HCT116 (cell line): ENCODE measurements at regions not wholly inside any gene's neighbourhood (a gene's known extent, or its start where the extent isn't known, plus 50 kb on each side); places are given as distances from the start of the nearest gene placed in this dataset.

Source experiments
- ATAC-seq: fragments of 200-7000 bp; cut with Tn5 transposase; 2 replicates; pipeline ENCODE4 v1.9.1; 2020; ENCODE audit warnings: mild to moderate bottlenecking, moderate library complexity
- BruUV-seq: library from RNA; stranded (reverse); fragments of 400-500 nt; replicated peaks from 2 replicates; lab custom pipeline; 2021; lab: Mats Ljungman, UMichigan
- CTCF ChIA-PET: fragments of 300-600 bp; sonication (Branson Sonifier 250); formaldehyde crosslinking; loops from one replicate; lab custom pipeline; 2021; ENCODE audit warnings: antibody characterized with exemption; lab: Charles Lee
- POLR2A ChIA-PET: fragments of 300-600, 350-600 bp; sonication (Branson Sonifier 250); formaldehyde crosslinking; loops from one replicate; lab custom pipeline; 2021; ENCODE audit warnings: antibody characterized with exemption; lab: Charles Lee
- RAD21 ChIA-PET, 2 experiments: fragments of 300-600 bp; sonication (Branson Sonifier 250); formaldehyde crosslinking; loops; one replicate each; lab custom pipeline; 2023; ENCODE audit warnings: low total read pairs in 2 of 2; ENCODE audit not compliant: uncharacterized antibody in 2 of 2, unreplicated experiment in 2 of 2, low non-redundant PET in 1 of 2; lab: Charles Lee
- DNase-seq: peaks from one replicate; pipeline ENCODE4 v3.0.0-alpha.2; 2010; ENCODE audit warnings: low read depth, low spot score
- H2AFZ ChIP-seq: fragments of 200-600 bp; shearing (Covaris generic), sonication (generic); 2 replicates; pipeline ENCODE4 v1.6.1; 2017; ENCODE audit warnings: low read depth, mixed run types, mixed read lengths, antibody characterized with exemption, low read length; ENCODE audit not compliant: poor library complexity, severe bottlenecking
- H3K27ac ChIP-seq: 2 replicates; pipeline ENCODE4 v1.5.1; 2012; ENCODE audit warnings: low read depth, low read length
- H3K27me3 ChIP-seq: fragments of 200-600 bp; sonication (generic); 2 replicates; pipeline ENCODE4 v1.6.1; 2016; ENCODE audit warnings: mixed run types, low read length, mixed read lengths; ENCODE audit not compliant: insufficient read depth
- H3K36me3 ChIP-seq, 2 experiments: fragments of 200-500 bp in 1 of 2; fragments of 200-600 bp in 1 of 2; sonication (Bioruptor generic) in 1 of 2; sonication (generic) in 1 of 2; 2 replicates each; pipeline versions ENCODE4 v1.5.1 to v1.6.1; 2014 to 2016; ENCODE audit warnings: low read length in 2 of 2, inconsistent platforms in 1 of 2, mixed read lengths in 1 of 2, mixed run types in 1 of 2; ENCODE audit not compliant: insufficient read depth in 2 of 2, control insufficient read depth in 1 of 2
- H3K4me1 ChIP-seq, 2 experiments: fragments of 200-600 bp in 1 of 2; sonication (generic) in 1 of 2; 2 replicates each; pipeline versions ENCODE4 v1.5.1 to v1.6.1; 2012 to 2017; ENCODE audit warnings: low read length in 2 of 2, inconsistent platforms in 1 of 2, mild to moderate bottlenecking in 1 of 2, mixed read lengths in 1 of 2, mixed run types in 1 of 2, moderate library complexity in 1 of 2; ENCODE audit not compliant: insufficient read depth in 2 of 2, control insufficient read depth in 1 of 2
- H3K4me2 ChIP-seq: fragments of 200-600 bp; sonication (generic); 2 replicates; pipeline ENCODE4 v1.6.1; 2017; ENCODE audit warnings: mixed run types, low read length, mixed read lengths
- H3K4me3 ChIP-seq, 2 experiments: fragments of 200-600 bp in 1 of 2; sonication (generic) in 1 of 2; replicated peaks in 1 of 2; 2 replicates each; pipeline ENCODE4 v1.5.1; 2011 to 2016; ENCODE audit warnings: low read length in 2 of 2, control low read depth in 1 of 2, low read depth in 1 of 2, mild to moderate bottlenecking in 1 of 2, mixed read lengths in 1 of 2, mixed run types in 1 of 2
- H3K79me2 ChIP-seq: fragments of 200-600 bp; sonication (generic); 2 replicates; pipeline ENCODE4 v1.6.1; 2017; ENCODE audit warnings: mild to moderate bottlenecking, mixed run types, low read length, moderate library complexity, mixed read lengths; ENCODE audit not compliant: insufficient read depth
- H3K9ac ChIP-seq: fragments of 200-600 bp; sonication (generic); 2 replicates; pipeline ENCODE4 v1.6.1; 2016; ENCODE audit warnings: low read length, mixed read lengths
- H3K9me2 ChIP-seq: fragments of 200-600 bp; sonication (generic), shearing (Covaris generic); 2 replicates; pipeline ENCODE4 v1.6.1; 2017; ENCODE audit warnings: mixed run types, mild to moderate bottlenecking, moderate library complexity; ENCODE audit not compliant: insufficient read depth
- H3K9me3 ChIP-seq, 2 experiments: fragments of 200-500 bp in 1 of 2; fragments of 200-600 bp in 1 of 2; sonication (Bioruptor generic) in 1 of 2; sonication (generic) in 1 of 2; 2 replicates each; pipeline ENCODE4 v1.6.1; 2014 to 2017; ENCODE audit warnings: low read length in 2 of 2, mixed read lengths in 2 of 2, inconsistent platforms in 1 of 2, low read depth in 1 of 2, mild to moderate bottlenecking in 1 of 2, mixed run types in 1 of 2, moderate library complexity in 1 of 2; ENCODE audit not compliant: control insufficient read depth in 1 of 2, insufficient read depth in 1 of 2
- H4K20me1 ChIP-seq: fragments of 200-600 bp; sonication (generic), shearing (Covaris generic); 2 replicates; pipeline ENCODE4 v1.6.1; 2017; ENCODE audit warnings: mixed run types, mild to moderate bottlenecking, moderate library complexity; ENCODE audit not compliant: insufficient read depth
- CEBPB ChIP-seq: IDR thresholded peaks from 2 replicates; pipeline ENCODE4 v1.6.1; 2012; ENCODE audit warnings: low read depth
- CTCF ChIP-seq, 3 experiments: fragments of 200-600 bp in 1 of 3; sonication (generic) in 1 of 3; IDR thresholded peaks in 2 of 3; conservative IDR thresholded peaks in 1 of 3; 2 replicates each; pipeline ENCODE4 v1.5.1; 2012 to 2017; ENCODE audit warnings: low read depth in 2 of 3, low read length in 2 of 3, antibody characterized with exemption in 1 of 3, borderline replicate concordance in 1 of 3, control low read depth in 1 of 3, mild to moderate bottlenecking in 1 of 3, mixed read lengths in 1 of 3, mixed run types in 1 of 3, moderate library complexity in 1 of 3; ENCODE audit not compliant: insufficient read depth in 1 of 3
- EZH2 ChIP-seq: fragments of 200-600 bp; sonication (generic); IDR thresholded peaks from 2 replicates; pipeline ENCODE4 v1.6.1; 2017; ENCODE audit warnings: antibody characterized with exemption, mixed run types
- JUND ChIP-seq: IDR thresholded peaks from 2 replicates; pipeline ENCODE4 v1.6.1; 2012
- MAX ChIP-seq: IDR thresholded peaks from 2 replicates; pipeline ENCODE4 v1.6.1; 2012
- POLR2A ChIP-seq: IDR thresholded peaks from 2 replicates; pipeline ENCODE4 v1.7.0; 2011; ENCODE audit warnings: borderline replicate concordance; ENCODE audit not compliant: insufficient read depth, insufficient read length; ENCODE audit errors: extremely low read depth
- POLR2AphosphoS5 ChIP-seq: IDR thresholded peaks from 2 replicates; pipeline ENCODE4 v1.6.1; 2011; ENCODE audit warnings: mild to moderate bottlenecking, low read depth, low read length, moderate library complexity
- SRF ChIP-seq: IDR thresholded peaks from 2 replicates; pipeline ENCODE4 v1.6.1; 2012; ENCODE audit warnings: low read depth
- TCF7L2 ChIP-seq: IDR thresholded peaks from 2 replicates; pipeline ENCODE4 v1.7.0; 2011; ENCODE audit warnings: borderline replicate concordance, inconsistent platforms; ENCODE audit not compliant: insufficient read depth, insufficient read length; ENCODE audit errors: extremely low read depth
- ZFX ChIP-seq: fragments of 450-650 bp; IDR thresholded peaks from 2 replicates; pipeline ENCODE4 v1.6.1; 2017
- ZNF274 ChIP-seq: fragments of 200-500 bp; sonication (Bioruptor generic); IDR thresholded peaks from 2 replicates; pipeline ENCODE4 v1.6.1; 2014; ENCODE audit warnings: mild to moderate bottlenecking, low read depth, low read length, inconsistent platforms
- intact Hi-C: fragments of 100-400 bp; cut with micrococcal nuclease; formaldehyde crosslinking; loops from 2 replicates; pipeline ENCODE4 v1.10.0; 2022

- ChIA-PET POLR2A (interaction anchor here (1.3 kb wide), 1 partner anchor 239 kb away, joined by 5 read pairs; the partner anchor contains the start of gene EFNB1), RAD21 (interaction anchor here in 1 of 2 experiments (0.7 kb wide), 1 partner anchor 240 kb away, joined by 3 read pairs; no protein-coding TSS in a partner anchor), CTCF (no interaction called here)
- H3K9me3 ChIP-seq = no peaks in the 10 kb centered on the region
- no peaks in the 10 kb centered on the region for H3K27me3 ChIP-seq
- H3K4me2 ChIP-seq = no peak overlapping the region
- H4K20me1 ChIP-seq = no peaks in the 10 kb centered on the region
- H3K4me1 ChIP-seq = no peaks in the 10 kb centered on the region
- DNase-seq (no peak), ATAC-seq (no peak)
- no TSS peak for BruUV-seq
- H3K4me3 ChIP-seq = no peak overlapping the region
- intact Hi-C loops = no loop called here
- no peaks in the 10 kb centered on the region for H3K79me2 ChIP-seq
- no peak overlapping the region for H3K9ac ChIP-seq
- no peak overlapping the region for H2AFZ ChIP-seq
- H3K36me3 ChIP-seq = no peaks in the 10 kb centered on the region
- no peak overlapping the region for H3K27ac ChIP-seq
- TF ChIP-seq POLR2AphosphoS5 (no peak), SRF (no peak), TCF7L2 (no peak), MAX (no peak), ZFX (no peak), CTCF (IDR thresholded peaks at IDR 0.05 in 2 of 3, conservative IDR thresholded peaks at IDR 0.05 in 1 of 3; ENCODE audit: borderline replicate concordance in 1 of 3, insufficient read depth in 1 of 3, low read depth in 2 of 3, low read length in 2 of 3) (no peak)
- no peaks in the 10 kb centered on the region for H3K9me2 ChIP-seq
Measured at GRCh38 chrX:69067841-69068240, 97.4 kb downstream of the PJA1 start.

GRCh38 chrX:69066966-69067525 lies 98.2 kb downstream of the PJA1 start:
- Histone ChIP-seq H3K4me1 (no peaks in the 10 kb centered on the region), H3K9ac (no peak overlapping the region), H3K4me3 (no peak overlapping the region), H4K20me1 (no peaks in the 10 kb centered on the region), H3K4me2 (no peak overlapping the region), H2AFZ (no peak overlapping the region), H3K36me3 (no peaks in the 10 kb centered on the region), H3K27me3 (no peaks in the 10 kb centered on the region), H3K9me3 (no peaks in the 10 kb centered on the region), H3K79me2 (no peaks in the 10 kb centered on the region), H3K9me2 (no peaks in the 10 kb centered on the region), H3K27ac (no peak overlapping the region)
- ChIA-PET CTCF (no interaction called here), POLR2A (interaction anchor here (1.3 kb wide), 1 partner anchor 238 kb away, joined by 5 read pairs; the partner anchor contains the start of gene EFNB1), RAD21 (no interaction called here)
- TF ChIP-seq POLR2A (no peak), JUND (no peak), ZNF274 (no peak), EZH2 (no peak), CEBPB (no peak), MAX (no peak)
- ATAC-seq (no peak), DNase-seq (no peak)
- BruUV-seq = no TSS peak
- intact Hi-C loops = no loop called here
